ENCODE measurements at regions not wholly inside any gene's neighbourhood (a gene's known extent, or its start where the extent isn't known, plus 50 kb on each side); places are given as distances from the start of the nearest gene placed in this dataset.
A peak's percentile ranks its signal among the peaks of the same experiment; 100 is the strongest.
"Not testable (repeated sequence)": the region's sequence is repeated elsewhere in the genome, so short reads cannot be mapped to it uniquely, and the experiment has no call there.

- H3K27me3 ChIP-seq (ENCODE audit: control insufficient read depth in 2 of 2, insufficient read depth in 2 of 2, low read length in 2 of 2), result no peaks in the 10 kb centered on the region
- no peaks in the 10 kb centered on the region for H3K36me3 ChIP-seq (ENCODE audit: control insufficient read depth in 2 of 2, insufficient read depth in 2 of 2, low read length in 2 of 2)
- peak overlapping the region in 1 of 2 donors; percentile 17 for H3K4me3 ChIP-seq (ENCODE audit: low read length in 2 of 2)
- H3K9me3 ChIP-seq (ENCODE audit: control insufficient read depth in 2 of 2, low read length in 2 of 2), result no peaks in the 10 kb centered on the region
- H3K4me1 ChIP-seq (ENCODE audit: control insufficient read depth in 2 of 2, insufficient read depth in 2 of 2, low read length in 2 of 2), result peaks cover 17 to 18% of the 10 kb centered on the region in 2 donors
- H3K27ac ChIP-seq (ENCODE audit: low read depth in 2 of 2, low read length in 2 of 2), result peak overlapping the region; percentile 57 to 64
- H3K9ac ChIP-seq (ENCODE audit: low read depth in 1 of 2, low read length in 2 of 2), result peak overlapping the region in 1 of 2 donors; percentile 32
Measured at GRCh38 chr4:123649250-123649644, 252.7 kb downstream of the SPRY1 start.

- Histone ChIP-seq H3K9me3 (ENCODE audit: control insufficient read depth in 2 of 2, low read length in 2 of 2) (no peaks in the 10 kb centered on the region), H3K27ac (ENCODE audit: low read depth in 2 of 2, low read length in 2 of 2) (peak overlapping the region; percentile 57 to 64), H3K4me1 (ENCODE audit: control insufficient read depth in 2 of 2, insufficient read depth in 2 of 2, low read length in 2 of 2) (peaks cover 17 to 18% of the 10 kb centered on the region in 2 donors), H3K9ac (ENCODE audit: low read depth in 1 of 2, low read length in 2 of 2) (peak overlapping the region in 1 of 2 donors; percentile 32), H3K4me3 (ENCODE audit: low read length in 2 of 2) (peak overlapping the region; percentile 24 to 43), H3K27me3 (ENCODE audit: control insufficient read depth in 2 of 2, insufficient read depth in 2 of 2, low read length in 2 of 2) (no peaks in the 10 kb centered on the region), H3K36me3 (ENCODE audit: control insufficient read depth in 2 of 2, insufficient read depth in 2 of 2, low read length in 2 of 2) (no peaks in the 10 kb centered on the region)
Measured at GRCh38 chr4:123649645-123650391, 253.2 kb downstream of the SPRY1 start.

- Histone ChIP-seq H3K4me3 (ENCODE audit: low read length in 2 of 2) (peak overlapping the region in 1 of 2 donors; percentile 23), H3K27ac (ENCODE audit: low read depth in 2 of 2, low read length in 2 of 2) (peak overlapping the region; percentile 11 to 53), H3K27me3 (ENCODE audit: control insufficient read depth in 2 of 2, insufficient read depth in 2 of 2, low read length in 2 of 2) (no peaks in the 10 kb centered on the region), H3K9ac (ENCODE audit: low read depth in 1 of 2, low read length in 2 of 2) (no peak overlapping the region), H3K36me3 (ENCODE audit: control insufficient read depth in 2 of 2, insufficient read depth in 2 of 2, low read length in 2 of 2) (no peaks in the 10 kb centered on the region), H3K9me3 (ENCODE audit: control insufficient read depth in 2 of 2, low read length in 2 of 2) (no peaks in the 10 kb centered on the region), H3K4me1 (ENCODE audit: control insufficient read depth in 2 of 2, insufficient read depth in 2 of 2, low read length in 2 of 2) (peaks cover 17 to 18% of the 10 kb centered on the region in 2 donors)
Measured at GRCh38 chr4:123651066-123651465, 254.5 kb downstream of the SPRY1 start.

GRCh38 chr4:123651536-123652180, 255.1 kb downstream of the SPRY1 start:
- H3K9me3 ChIP-seq (ENCODE audit: control insufficient read depth in 2 of 2, low read length in 2 of 2), result no peaks in the 10 kb centered on the region
- no peak overlapping the region for H3K9ac ChIP-seq (ENCODE audit: low read depth in 1 of 2, low read length in 2 of 2)
- no peaks in the 10 kb centered on the region for H3K27me3 ChIP-seq (ENCODE audit: control insufficient read depth in 2 of 2, insufficient read depth in 2 of 2, low read length in 2 of 2)
- H3K4me1 ChIP-seq (ENCODE audit: control insufficient read depth in 2 of 2, insufficient read depth in 2 of 2, low read length in 2 of 2), result peaks cover 17 to 18% of the 10 kb centered on the region in 2 donors
- peak overlapping the region in 1 of 2 donors; percentile 23 for H3K4me3 ChIP-seq (ENCODE audit: low read length in 2 of 2)
- no peaks in the 10 kb centered on the region for H3K36me3 ChIP-seq (ENCODE audit: control insufficient read depth in 2 of 2, insufficient read depth in 2 of 2, low read length in 2 of 2)
- peak overlapping the region; percentile 11 to 53 for H3K27ac ChIP-seq (ENCODE audit: low read depth in 2 of 2, low read length in 2 of 2)

- Histone ChIP-seq H3K27me3 (ENCODE audit: control insufficient read depth in 2 of 2, insufficient read depth in 2 of 2, low read length in 2 of 2) (no peaks in the 10 kb centered on the region), H3K4me1 (ENCODE audit: control insufficient read depth in 2 of 2, insufficient read depth in 2 of 2, low read length in 2 of 2) (peaks cover 17 to 18% of the 10 kb centered on the region in 2 donors), H3K9me3 (ENCODE audit: control insufficient read depth in 2 of 2, low read length in 2 of 2) (no peaks in the 10 kb centered on the region), H3K36me3 (ENCODE audit: control insufficient read depth in 2 of 2, insufficient read depth in 2 of 2, low read length in 2 of 2) (no peaks in the 10 kb centered on the region), H3K4me3 (ENCODE audit: low read length in 2 of 2) (no peak overlapping the region), H3K27ac (ENCODE audit: low read depth in 2 of 2, low read length in 2 of 2) (no peak overlapping the region), H3K9ac (ENCODE audit: low read depth in 1 of 2, low read length in 2 of 2) (no peak overlapping the region)
Measured at GRCh38 chr4:123652476-123652875, 255.9 kb downstream of the SPRY1 start.

GRCh38 chr4:123653236-123653635, 256.6 kb downstream of the SPRY1 start:
- Histone ChIP-seq H3K9ac (ENCODE audit: low read depth in 1 of 2, low read length in 2 of 2) (no peak overlapping the region), H3K27me3 (ENCODE audit: control insufficient read depth in 2 of 2, insufficient read depth in 2 of 2, low read length in 2 of 2) (no peaks in the 10 kb centered on the region), H3K27ac (ENCODE audit: low read depth in 2 of 2, low read length in 2 of 2) (no peak overlapping the region), H3K4me1 (ENCODE audit: control insufficient read depth in 2 of 2, insufficient read depth in 2 of 2, low read length in 2 of 2) (peaks cover 17 to 18% of the 10 kb centered on the region in 2 donors), H3K9me3 (ENCODE audit: control insufficient read depth in 2 of 2, low read length in 2 of 2) (no peaks in the 10 kb centered on the region), H3K4me3 (ENCODE audit: low read length in 2 of 2) (no peak overlapping the region), H3K36me3 (ENCODE audit: control insufficient read depth in 2 of 2, insufficient read depth in 2 of 2, low read length in 2 of 2) (no peaks in the 10 kb centered on the region)

- not testable (repeated sequence) for H3K27ac ChIP-seq (ENCODE audit: low read depth in 2 of 2, low read length in 2 of 2); H3K9me3 ChIP-seq (ENCODE audit: control insufficient read depth in 2 of 2, low read length in 2 of 2); H3K36me3 ChIP-seq (ENCODE audit: control insufficient read depth in 2 of 2, insufficient read depth in 2 of 2, low read length in 2 of 2); H3K4me3 ChIP-seq (ENCODE audit: low read length in 2 of 2); H3K27me3 ChIP-seq (ENCODE audit: control insufficient read depth in 2 of 2, insufficient read depth in 2 of 2, low read length in 2 of 2); H3K9ac ChIP-seq (ENCODE audit: low read depth in 1 of 2, low read length in 2 of 2); H3K4me1 ChIP-seq (ENCODE audit: control insufficient read depth in 2 of 2, insufficient read depth in 2 of 2, low read length in 2 of 2)
Measured at GRCh38 chr4:123656746-123657294, 260.2 kb downstream of the SPRY1 start.

- not testable (repeated sequence) for H3K27ac ChIP-seq (ENCODE audit: low read depth in 2 of 2, low read length in 2 of 2)
Measured at GRCh38 chr4:123657606-123658005, 261.0 kb downstream of the SPRY1 start.

GRCh38 chr4:123659262-123659661, 262.7 kb downstream of the SPRY1 start:
- H3K4me1 ChIP-seq (ENCODE audit: control insufficient read depth in 2 of 2, insufficient read depth in 2 of 2, low read length in 2 of 2), result no peaks in the 10 kb centered on the region
- no peak overlapping the region for H3K4me3 ChIP-seq (ENCODE audit: low read length in 2 of 2)
- no peaks in the 10 kb centered on the region for H3K27me3 ChIP-seq (ENCODE audit: control insufficient read depth in 2 of 2, insufficient read depth in 2 of 2, low read length in 2 of 2)
- H3K36me3 ChIP-seq (ENCODE audit: control insufficient read depth in 2 of 2, insufficient read depth in 2 of 2, low read length in 2 of 2), result no peaks in the 10 kb centered on the region
- H3K27ac ChIP-seq (ENCODE audit: low read depth in 2 of 2, low read length in 2 of 2), result no peak overlapping the region
- H3K9me3 ChIP-seq (ENCODE audit: control insufficient read depth in 2 of 2, low read length in 2 of 2), result no peaks in the 10 kb centered on the region
- H3K9ac ChIP-seq (ENCODE audit: low read depth in 1 of 2, low read length in 2 of 2), result no peak overlapping the region

More at GRCh38 chr4:123657606-123658005, 261.0 kb downstream of the SPRY1 start:
- H3K9me3 ChIP-seq (ENCODE audit: control insufficient read depth in 2 of 2, low read length in 2 of 2); H3K36me3 ChIP-seq (ENCODE audit: control insufficient read depth in 2 of 2, insufficient read depth in 2 of 2, low read length in 2 of 2); H3K9ac ChIP-seq (ENCODE audit: low read depth in 1 of 2, low read length in 2 of 2); H3K4me3 ChIP-seq (ENCODE audit: low read length in 2 of 2); H3K4me1 ChIP-seq (ENCODE audit: control insufficient read depth in 2 of 2, insufficient read depth in 2 of 2, low read length in 2 of 2); H3K27me3 ChIP-seq (ENCODE audit: control insufficient read depth in 2 of 2, insufficient read depth in 2 of 2, low read length in 2 of 2): not testable (repeated sequence)

- no peak overlapping the region for H3K27ac ChIP-seq (ENCODE audit: low read depth in 2 of 2, low read length in 2 of 2)
- H3K4me3 ChIP-seq (ENCODE audit: low read length in 2 of 2), result no peak overlapping the region
- H3K36me3 ChIP-seq (ENCODE audit: control insufficient read depth in 2 of 2, insufficient read depth in 2 of 2, low read length in 2 of 2), result no peaks in the 10 kb centered on the region
- no peaks in the 10 kb centered on the region for H3K27me3 ChIP-seq (ENCODE audit: control insufficient read depth in 2 of 2, insufficient read depth in 2 of 2, low read length in 2 of 2)
- H3K9ac ChIP-seq (ENCODE audit: low read depth in 1 of 2, low read length in 2 of 2), result no peak overlapping the region
- no peaks in the 10 kb centered on the region for H3K9me3 ChIP-seq (ENCODE audit: control insufficient read depth in 2 of 2, low read length in 2 of 2)
- H3K4me1 ChIP-seq (ENCODE audit: control insufficient read depth in 2 of 2, insufficient read depth in 2 of 2, low read length in 2 of 2), result no peaks in the 10 kb centered on the region
Measured at GRCh38 chr4:123659730-123660129, 263.1 kb downstream of the SPRY1 start.
